Prostate gland (tissue), 2 donors: ENCODE measurements at regions not wholly inside any gene's neighbourhood (a gene's known extent, or its start where the extent isn't known, plus 50 kb on each side); places are given as distances from the start of the nearest gene placed in this dataset.

Source experiments
- DNase-seq: peaks from one replicate; pipeline ENCODE4 v3.0.0-alpha.2; 2019; ENCODE audit warnings: low spot score
- H3K27ac ChIP-seq, 2 donors: fragments of 200-600 bp; sonication (generic); 2 replicates each; pipeline ENCODE4 v1.5.1; 2017 to 2019
- H3K27me3 ChIP-seq: fragments of 200-600 bp; sonication (generic); replicated peaks from 2 replicates; pipeline ENCODE4 v1.5.1; 2019; ENCODE audit not compliant: insufficient read depth
- H3K36me3 ChIP-seq, 2 donors: fragments of 200-600 bp; sonication (generic); 1 replicate in 1 of 2; 2 replicates in 1 of 2; pipeline versions ENCODE4 v1.5.1 to v1.8.1; 2017 to 2019
- H3K4me1 ChIP-seq: fragments of 200-600 bp; sonication (generic); replicated peaks from 2 replicates; pipeline ENCODE4 v1.5.1; 2019
- H3K4me3 ChIP-seq, 2 donors: fragments of 200-600 bp; sonication (generic); 2 replicates each; pipeline ENCODE4 v1.5.1; 2017 to 2019
- H3K9me3 ChIP-seq: fragments of 200-600 bp; sonication (generic); 2 replicates; pipeline ENCODE4 v1.5.1; 2017
- CTCF ChIP-seq, 4 experiments: fragments of 200-600 bp in 2 of 4; fragments of 450-650 bp in 2 of 4; sonication (generic) in 2 of 4; IDR thresholded peaks; 1 replicate in 3 of 4; 2 replicates in 1 of 4; pipeline ENCODE4 v1.5.1; 2016 to 2019; ENCODE audit warnings: antibody characterized with exemption in 4 of 4, mild to moderate bottlenecking in 2 of 4, moderate library complexity in 2 of 4
- POLR2A ChIP-seq: fragments of 450-650 bp; IDR thresholded peaks from one replicate; pipeline ENCODE4 v1.6.1; 2016; ENCODE audit warnings: antibody characterized with exemption, mild to moderate bottlenecking
- POLR2AphosphoS5 ChIP-seq: sonication (generic); formaldehyde crosslinking; IDR thresholded peaks from one replicate; pipeline ENCODE4 v1.6.1; 2017; ENCODE audit warnings: antibody characterized with exemption
- WGBS: methylation state at CpG from one replicate; pipeline ENCODE4 v1.1.5; 2018; 5-methylcytosine and 5-hydroxymethylcytosine counted together
- intact Hi-C: fragments of 100-400 bp; cut with DNase I; formaldehyde crosslinking; loops from one replicate; pipeline ENCODE4 v1.14.2; 2022

GRCh38 chr12:89906178-89906577, 197.5 kb upstream of the ATP2B1 start:
- TF ChIP-seq POLR2A, result no peak
- no peak for TF ChIP-seq CTCF (IDR thresholded peaks at IDR 0.05)
- no peak for TF ChIP-seq POLR2AphosphoS5

GRCh38 chr12:89901906-89902642, 193.4 kb upstream of the ATP2B1 start:
- TF ChIP-seq CTCF (IDR thresholded peaks at IDR 0.05), result no peak
- no peak for TF ChIP-seq POLR2AphosphoS5
- no peak for TF ChIP-seq POLR2A
- intact Hi-C loops, result no loop called here

More at GRCh38 chr12:89906178-89906577, 197.5 kb upstream of the ATP2B1 start:
- Histone ChIP-seq H3K27me3 (no peaks in the 10 kb centered on the region), H3K9me3 (no peaks in the 10 kb centered on the region), H3K4me3 (no peak overlapping the region), H3K4me1 (no peaks in the 10 kb centered on the region), H3K27ac (no peak overlapping the region), H3K36me3 (no peaks in the 10 kb centered on the region)
- intact Hi-C loops, result no loop called here
- no peak for DNase-seq

GRCh38 chr12:89901319-89901718, 192.7 kb upstream of the ATP2B1 start:
- Histone ChIP-seq H3K4me3 (no peak overlapping the region), H3K4me1 (no peaks in the 10 kb centered on the region), H3K27ac (no peak overlapping the region), H3K27me3 (no peaks in the 10 kb centered on the region), H3K36me3 (no peaks in the 10 kb centered on the region), H3K9me3 (no peaks in the 10 kb centered on the region)
- intact Hi-C loops, result no loop called here
- DNase-seq, result no peak
- 69% methylated on average over 2 of the region's 2 CpGs for WGBS
- TF ChIP-seq POLR2A, result no peak
- no peak for TF ChIP-seq POLR2AphosphoS5
- TF ChIP-seq CTCF (IDR thresholded peaks at IDR 0.05), result no peak

More at GRCh38 chr12:89901906-89902642, 193.4 kb upstream of the ATP2B1 start:
- Histone ChIP-seq H3K27ac (no peak overlapping the region), H3K36me3 (no peaks in the 10 kb centered on the region), H3K27me3 (no peaks in the 10 kb centered on the region), H3K9me3 (no peaks in the 10 kb centered on the region), H3K4me1 (no peaks in the 10 kb centered on the region), H3K4me3 (no peak overlapping the region)
- no peak for DNase-seq
- WGBS, result 49% methylated on average over 1 of the region's 1 CpG

DNA sequence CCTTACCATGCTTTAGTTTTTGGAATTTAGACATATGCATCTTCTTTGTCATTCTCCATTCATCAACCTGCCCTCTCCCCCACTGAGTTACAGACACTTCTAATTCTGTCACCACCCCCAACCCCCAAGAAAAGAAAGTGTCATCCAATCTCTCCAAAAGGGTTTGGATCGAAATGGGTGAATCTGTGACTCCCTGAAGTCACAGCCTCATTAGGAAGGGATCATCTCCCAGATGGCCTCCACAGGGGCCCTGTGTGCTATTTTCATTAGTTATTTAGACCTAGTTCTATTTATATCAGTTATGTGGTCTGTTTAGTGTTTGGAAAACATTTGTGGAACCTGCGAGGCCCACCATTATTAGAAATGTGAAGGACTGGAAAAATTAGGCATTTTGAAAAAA, 191.0 kb upstream of the ATP2B1 start:
- no peaks in the 10 kb centered on the region for H3K9me3 ChIP-seq
- no peaks in the 10 kb centered on the region for H3K36me3 ChIP-seq
- 98% methylated on average over 2 of the region's 2 CpGs for WGBS
- H3K27ac ChIP-seq, result no peak overlapping the region
- intact Hi-C loops, result no loop called here
- H3K4me1 ChIP-seq, result no peaks in the 10 kb centered on the region
- no peak for DNase-seq
- no peaks in the 10 kb centered on the region for H3K27me3 ChIP-seq
- no peak overlapping the region for H3K4me3 ChIP-seq
- TF ChIP-seq POLR2AphosphoS5 (no peak), CTCF (IDR thresholded peaks at IDR 0.05) (no peak), POLR2A (no peak)

DNA sequence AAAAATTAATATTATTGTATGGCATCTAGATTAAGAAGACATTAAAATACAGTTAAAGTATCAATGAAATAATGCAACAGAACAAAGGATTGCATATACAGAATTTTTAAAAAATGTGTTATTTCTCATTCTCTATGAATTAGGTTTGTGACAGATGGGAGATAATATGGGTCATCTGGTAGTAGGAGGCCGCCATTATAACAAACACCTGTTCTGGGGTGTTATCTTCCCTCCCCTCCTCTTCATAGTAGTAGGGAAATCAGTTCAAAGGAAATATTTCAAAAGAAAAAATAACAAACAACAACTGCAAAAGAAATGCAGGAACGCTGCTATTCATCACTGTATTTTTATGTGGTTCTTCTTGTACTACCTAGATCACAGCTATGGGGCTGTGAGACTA, 187.0 kb upstream of the ATP2B1 start:
- no peaks in the 10 kb centered on the region for H3K27me3 ChIP-seq
- 85% methylated on average over 2 of the region's 2 CpGs for WGBS
- no peak for DNase-seq
- H3K4me1 ChIP-seq, result no peaks in the 10 kb centered on the region
- no peak overlapping the region for H3K27ac ChIP-seq
- intact Hi-C loops, result no loop called here
- no peak for TF ChIP-seq POLR2A
- TF ChIP-seq POLR2AphosphoS5, result no peak
- TF ChIP-seq CTCF (IDR thresholded peaks at IDR 0.05), result no peak
- no peak overlapping the region for H3K4me3 ChIP-seq
- no peaks in the 10 kb centered on the region for H3K9me3 ChIP-seq
- H3K36me3 ChIP-seq, result no peaks in the 10 kb centered on the region
